ENCODE measurements at regions not wholly inside any gene's neighbourhood (a gene's known extent, or its start where the extent isn't known, plus 50 kb on each side); places are given as distances from the start of the nearest gene placed in this dataset.
A peak's percentile ranks its signal among the peaks of the same experiment; 100 is the strongest.

- DNase-seq, result no peak
These were observed 1160.2 kb upstream of the ADGRL3 start for GRCh38 chr4:60039908-60040307.

- no peak for DNase-seq
These were observed 1157.9 kb upstream of the ADGRL3 start for GRCh38 chr4:60042231-60042652.

GRCh38 chr4:60042941-60043340, 1157.2 kb upstream of the ADGRL3 start:
- no peak for DNase-seq

GRCh38 chr4:60078984-60079383, 1121.1 kb upstream of the ADGRL3 start:
- DNase-seq, result no peak

GRCh38 chr4:60081839-60082238, 1118.3 kb upstream of the ADGRL3 start:
- DNase-seq, result no peak

GRCh38 chr4:60088807-60089486, 1111.2 kb upstream of the ADGRL3 start:
- no peak for DNase-seq

- no peak for DNase-seq
These were observed 1110.4 kb upstream of the ADGRL3 start for GRCh38 chr4:60089546-60090273.

- no peak for DNase-seq
These were observed 1103.5 kb upstream of the ADGRL3 start for GRCh38 chr4:60096676-60097075.

GRCh38 chr4:60116592-60116991, 1083.5 kb upstream of the ADGRL3 start:
- no peak for DNase-seq

- no peak for DNase-seq
These were observed 1082.3 kb upstream of the ADGRL3 start for GRCh38 chr4:60117726-60118323.

- no peak for DNase-seq
These were observed 1077.3 kb upstream of the ADGRL3 start for GRCh38 chr4:60122820-60123219.

- no peak for DNase-seq
These were observed 1071.2 kb upstream of the ADGRL3 start for GRCh38 chr4:60128888-60129287.

GRCh38 chr4:60129740-60130139, 1070.4 kb upstream of the ADGRL3 start:
- no peak for DNase-seq

- DNase-seq, result no peak
These were observed 1066.8 kb upstream of the ADGRL3 start for GRCh38 chr4:60133375-60133774.

GRCh38 chr4:60134099-60134498, 1066.0 kb upstream of the ADGRL3 start:
- DNase-seq, result no peak

GRCh38 chr4:60155088-60155487, 1045.0 kb upstream of the ADGRL3 start:
- no peak for DNase-seq

GRCh38 chr4:60173103-60173502, 1027.0 kb upstream of the ADGRL3 start:
- DNase-seq, result no peak

GRCh38 chr4:60173718-60174117, 1026.4 kb upstream of the ADGRL3 start:
- DNase-seq, result peak in 1 of 2 experiments; percentile 1

- DNase-seq, result no peak
These were observed 1024.9 kb upstream of the ADGRL3 start for GRCh38 chr4:60175241-60175640.

- DNase-seq, result no peak
These were observed 1012.7 kb upstream of the ADGRL3 start for GRCh38 chr4:60187428-60187827.

GRCh38 chr4:60189286-60189685, 1010.8 kb upstream of the ADGRL3 start:
- no peak for DNase-seq

- no peak for DNase-seq
These were observed 1005.9 kb upstream of the ADGRL3 start for GRCh38 chr4:60194214-60194613.

GRCh38 chr4:60195256-60195655, 1004.9 kb upstream of the ADGRL3 start:
- no peak for DNase-seq

GRCh38 chr4:60201052-60201673, 999.0 kb upstream of the ADGRL3 start:
- peak; percentile 20 to 32 for DNase-seq

All from SHP77 (cell line).